KOPT-K1 (cell line): ENCODE measurements at regions not wholly inside any gene's neighbourhood (a gene's known extent, or its start where the extent isn't known, plus 50 kb on each side); places are given as distances from the start of the nearest gene placed in this dataset.
"Not testable (repeated sequence)": the region's sequence is repeated elsewhere in the genome, so short reads cannot be mapped to it uniquely, and the experiment has no call there.

ENCODE experiments used
- H3K27ac ChIP-seq: fragments of 200-600 bp; sonication (generic); 2 replicates; pipeline ENCODE4 v1.5.1; 2016; ENCODE audit warnings: antibody characterized with exemption, mild to moderate bottlenecking, low read depth, low read length; ENCODE audit not compliant: poor library complexity, severe bottlenecking
- H3K36me3 ChIP-seq: fragments of 200-600 bp; sonication (generic); 2 replicates; pipeline ENCODE4 v1.5.1; 2017; ENCODE audit warnings: antibody characterized with exemption, mild to moderate bottlenecking, low read length, moderate library complexity; ENCODE audit not compliant: insufficient read depth
- H3K9me3 ChIP-seq: fragments of 200-600 bp; sonication (generic); 2 replicates; pipeline ENCODE4 v1.5.1; 2017; ENCODE audit warnings: antibody characterized with exemption, low read length, mild to moderate bottlenecking; ENCODE audit not compliant: insufficient read depth, poor library complexity, severe bottlenecking

DNA sequence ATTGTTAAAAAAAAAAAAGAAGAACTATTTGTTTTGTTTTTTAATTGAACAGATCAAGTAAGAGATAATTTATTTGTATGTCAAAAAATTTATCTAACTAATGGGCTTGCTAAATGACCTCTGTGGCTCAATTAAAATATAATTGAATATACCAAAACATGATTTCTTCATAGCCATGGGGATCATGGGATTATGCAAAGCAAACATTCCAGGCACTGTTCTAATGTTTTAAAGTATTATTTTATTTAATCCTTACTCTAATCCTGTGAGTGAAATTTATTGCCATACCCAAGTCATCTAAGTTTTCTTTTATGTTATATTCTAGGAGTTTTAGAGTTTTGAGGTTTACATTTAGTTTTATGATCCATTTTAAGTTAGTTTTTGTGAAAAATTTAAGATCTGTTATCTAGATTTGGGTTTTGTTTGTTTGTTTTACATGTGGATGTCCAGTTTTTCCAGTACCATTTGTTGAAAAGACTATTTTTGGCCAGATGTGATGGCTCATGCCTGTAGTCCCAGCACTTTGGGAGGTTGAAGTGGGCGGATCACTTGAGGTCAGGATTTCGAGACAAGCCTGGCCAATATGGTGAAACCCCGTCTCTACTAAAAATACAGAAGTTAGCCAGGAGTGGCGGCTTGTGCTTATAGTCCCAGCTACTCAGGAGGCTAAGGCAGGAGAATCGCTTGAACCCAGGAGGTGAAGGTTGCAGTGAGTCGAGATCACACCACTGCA is 52.3 kb upstream of the CNOT10 start:
- Histone ChIP-seq H3K27ac (no peak overlapping the region), H3K36me3 (no peaks in the 10 kb centered on the region), H3K9me3 (no peaks in the 10 kb centered on the region)

DNA sequence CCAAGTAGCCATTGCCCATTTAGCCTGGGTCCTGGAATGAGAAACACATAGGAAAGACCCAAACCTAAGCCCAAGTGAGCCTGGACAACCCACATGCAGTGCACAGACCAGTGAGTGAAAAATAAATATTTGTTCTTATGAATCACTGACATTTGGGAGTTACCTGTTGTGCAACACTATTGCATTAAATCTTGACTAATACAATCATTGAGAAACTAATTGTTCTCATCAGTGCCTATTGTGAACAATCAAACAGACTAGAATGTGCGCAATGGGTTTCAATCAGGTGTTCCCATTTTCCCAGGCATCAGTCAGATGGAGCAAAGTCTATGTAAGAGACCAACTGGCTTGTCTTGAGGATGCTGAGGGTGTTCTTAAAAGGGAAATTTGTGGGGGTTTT is 54.7 kb upstream of the CNOT10 start:
- no peaks in the 10 kb centered on the region for H3K36me3 ChIP-seq
- H3K27ac ChIP-seq, result no peak overlapping the region
- H3K9me3 ChIP-seq, result no peaks in the 10 kb centered on the region

DNA sequence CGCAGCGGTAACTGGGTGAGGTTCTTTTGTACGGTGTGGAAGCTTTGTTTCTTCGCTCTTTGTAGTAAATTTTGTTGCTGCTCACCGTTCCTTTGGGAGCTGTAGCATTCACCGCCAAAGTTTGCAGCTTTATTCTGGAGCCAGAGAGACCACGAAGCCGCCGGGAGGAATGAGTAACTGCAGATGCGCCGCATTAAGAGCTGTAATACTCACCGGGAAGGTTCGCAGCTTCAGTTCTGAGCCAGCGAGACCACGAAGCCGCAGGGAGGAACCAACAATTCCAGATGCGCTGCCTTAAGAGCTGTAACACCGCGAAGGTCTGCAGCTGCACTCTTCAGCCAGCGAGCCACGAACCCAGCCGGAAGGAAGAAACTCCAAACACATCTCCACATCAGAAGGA is 56.0 kb upstream of the DYNC1LI1 start:
- Histone ChIP-seq H3K36me3 (no peaks in the 10 kb centered on the region), H3K27ac (peak overlapping the region; percentile 33), H3K9me3 (no peaks in the 10 kb centered on the region)

DNA sequence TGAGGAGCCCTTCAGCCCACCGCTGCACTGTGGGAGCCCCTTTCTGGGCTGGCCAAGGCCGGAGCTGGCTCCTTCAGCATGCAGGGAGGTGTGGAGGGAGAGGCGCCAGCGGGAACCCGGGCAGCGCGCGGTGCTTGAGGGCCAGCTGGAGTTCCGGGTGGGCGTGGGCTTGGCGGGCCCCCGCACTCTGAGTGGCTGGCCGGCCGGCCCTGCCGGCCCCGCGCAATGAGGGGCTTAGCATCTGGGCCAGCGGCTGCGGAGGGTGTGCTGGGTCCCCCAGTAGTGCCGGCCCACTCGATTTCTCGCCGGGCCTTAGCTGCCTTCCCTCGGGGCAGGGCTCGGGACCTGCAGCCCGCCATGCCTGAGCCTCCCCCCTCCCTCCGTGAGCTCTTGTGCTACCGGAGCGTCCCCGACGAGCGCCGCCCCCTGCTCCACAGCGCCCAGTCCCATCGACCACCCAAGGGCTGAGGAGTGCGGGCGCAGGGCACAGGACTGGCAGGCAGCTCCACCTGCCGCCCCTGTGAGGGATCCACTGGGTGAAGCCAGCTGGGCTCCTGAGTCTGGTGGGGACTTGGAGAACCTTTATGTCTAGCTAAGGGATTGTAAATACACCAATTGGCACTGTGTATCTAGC is 55.0 kb upstream of the DYNC1LI1 start:
- not testable (repeated sequence) for H3K9me3 ChIP-seq, H3K36me3 ChIP-seq, H3K27ac ChIP-seq

DNA sequence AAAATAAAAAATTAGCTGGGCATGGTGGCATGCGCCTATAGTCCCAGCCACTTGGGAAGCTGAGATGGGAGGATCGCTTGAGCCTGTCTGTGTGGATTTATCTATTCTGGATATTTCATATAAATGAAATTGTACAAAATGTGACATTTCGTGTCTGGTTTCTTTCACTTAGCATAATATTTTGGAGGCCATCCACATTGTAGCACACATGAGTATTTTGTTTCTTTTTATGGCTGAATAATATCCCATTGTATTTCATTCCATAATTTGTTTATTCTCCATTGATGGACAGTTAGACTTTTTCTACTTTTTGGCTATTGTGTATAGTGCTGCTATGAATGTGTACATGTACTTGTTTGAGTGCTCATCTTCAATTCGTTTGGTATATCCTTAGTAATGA is 52.9 kb upstream of the DYNC1LI1 start:
- no peak overlapping the region for H3K27ac ChIP-seq
- peaks cover 9% of the 10 kb centered on the region for H3K9me3 ChIP-seq
- H3K36me3 ChIP-seq, result no peaks in the 10 kb centered on the region

DNA sequence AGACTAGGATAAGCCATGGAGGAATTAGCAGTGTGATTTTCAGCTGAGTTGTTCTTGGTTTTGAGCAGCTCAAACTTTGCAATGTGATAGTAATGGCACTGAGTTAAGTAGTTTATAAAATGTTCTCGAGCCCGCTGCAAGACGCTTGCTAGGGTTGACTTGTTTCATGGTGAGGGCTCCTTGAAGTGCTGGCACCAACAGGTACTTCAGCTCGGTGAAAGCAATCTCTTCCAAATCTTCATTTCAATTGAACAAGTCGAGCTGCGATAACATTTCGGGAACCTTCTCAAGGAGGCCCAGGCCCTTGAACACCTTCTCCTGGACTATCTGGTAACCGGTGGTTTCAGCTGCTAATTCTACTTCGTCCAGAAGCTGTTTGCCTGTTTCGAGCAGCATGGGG is 50.8 kb upstream of the DYNC1LI1 start:
- H3K9me3 ChIP-seq, result peaks cover 9% of the 10 kb centered on the region
- H3K36me3 ChIP-seq, result no peaks in the 10 kb centered on the region
- no peak overlapping the region for H3K27ac ChIP-seq

DNA sequence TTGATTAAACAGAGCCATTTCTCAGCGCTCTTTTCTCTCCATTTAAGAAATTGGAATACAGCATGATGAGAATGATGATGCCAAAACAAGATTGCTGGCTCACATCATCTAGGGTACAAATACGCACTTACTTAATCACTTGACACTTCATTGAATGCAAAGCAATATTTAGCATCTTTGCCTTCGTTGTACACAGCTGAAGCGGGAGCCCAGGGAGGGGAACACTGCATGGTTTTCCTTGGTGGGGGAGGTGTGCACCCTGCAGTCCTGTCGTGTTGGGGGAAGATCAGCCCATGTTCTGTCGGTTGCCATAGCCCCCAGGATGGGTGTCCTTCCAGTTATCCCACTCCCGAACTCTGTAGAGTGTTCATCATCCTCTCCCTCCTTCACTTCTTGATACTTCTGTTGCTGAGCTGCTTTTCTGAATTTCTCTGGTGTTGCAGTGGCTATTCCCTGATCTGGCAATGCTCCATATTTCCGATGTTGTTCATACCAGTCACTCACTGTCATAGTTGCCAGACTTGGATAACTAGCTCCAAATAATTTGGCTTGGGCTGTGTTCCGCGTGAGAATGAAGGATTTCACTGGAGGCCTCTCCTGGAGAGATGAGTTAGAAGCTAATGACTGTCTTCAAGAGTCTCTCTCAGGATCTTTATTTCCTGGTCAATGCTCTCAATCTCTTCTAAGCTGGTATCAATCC is 50.1 kb upstream of the DYNC1LI1 start:
- Histone ChIP-seq H3K9me3 (peaks cover 9% of the 10 kb centered on the region), H3K27ac (no peak overlapping the region), H3K36me3 (no peaks in the 10 kb centered on the region)
